ENCODE measurements at regions not wholly inside any gene's neighbourhood (a gene's known extent, or its start where the extent isn't known, plus 50 kb on each side); places are given as distances from the start of the nearest gene placed in this dataset.

DNA sequence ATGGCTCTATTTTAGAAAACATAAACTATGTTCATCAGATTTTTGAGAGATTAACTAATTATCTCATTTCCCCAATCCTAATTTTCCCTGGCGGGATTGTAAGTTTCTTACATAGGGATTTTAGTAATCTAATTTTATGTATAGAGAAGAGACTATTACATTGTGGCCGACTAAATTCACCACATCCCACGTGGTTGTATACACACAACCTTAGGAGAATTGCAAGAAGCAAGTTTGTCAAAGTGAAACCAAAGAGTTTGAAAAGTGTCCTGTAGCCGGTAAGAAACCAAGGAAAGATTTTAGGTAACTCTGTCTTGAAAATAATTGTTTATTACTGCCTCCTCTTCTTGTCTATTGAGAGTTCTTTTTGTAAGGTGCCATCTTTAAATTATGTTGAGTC is 550.6 kb downstream of the LTN1 start:
- no peak for TF ChIP-seq ZFX (IDR thresholded peaks at IDR 0.05)
- TF ChIP-seq, protein P1, sequence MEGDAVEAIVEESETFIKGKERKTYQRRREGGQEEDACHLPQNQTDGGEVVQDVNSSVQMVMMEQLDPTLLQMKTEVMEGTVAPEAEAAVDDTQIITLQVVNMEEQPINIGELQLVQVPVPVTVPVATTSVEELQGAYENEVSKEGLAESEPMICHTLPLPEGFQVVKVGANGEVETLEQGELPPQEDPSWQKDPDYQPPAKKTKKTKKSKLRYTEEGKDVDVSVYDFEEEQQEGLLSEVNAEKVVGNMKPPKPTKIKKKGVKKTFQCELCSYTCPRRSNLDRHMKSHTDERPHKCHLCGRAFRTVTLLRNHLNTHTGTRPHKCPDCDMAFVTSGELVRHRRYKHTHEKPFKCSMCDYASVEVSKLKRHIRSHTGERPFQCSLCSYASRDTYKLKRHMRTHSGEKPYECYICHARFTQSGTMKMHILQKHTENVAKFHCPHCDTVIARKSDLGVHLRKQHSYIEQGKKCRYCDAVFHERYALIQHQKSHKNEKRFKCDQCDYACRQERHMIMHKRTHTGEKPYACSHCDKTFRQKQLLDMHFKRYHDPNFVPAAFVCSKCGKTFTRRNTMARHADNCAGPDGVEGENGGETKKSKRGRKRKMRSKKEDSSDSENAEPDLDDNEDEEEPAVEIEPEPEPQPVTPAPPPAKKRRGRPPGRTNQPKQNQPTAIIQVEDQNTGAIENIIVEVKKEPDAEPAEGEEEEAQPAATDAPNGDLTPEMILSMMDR (conservative IDR thresholded peaks at IDR 0.05), result no peak

DNA sequence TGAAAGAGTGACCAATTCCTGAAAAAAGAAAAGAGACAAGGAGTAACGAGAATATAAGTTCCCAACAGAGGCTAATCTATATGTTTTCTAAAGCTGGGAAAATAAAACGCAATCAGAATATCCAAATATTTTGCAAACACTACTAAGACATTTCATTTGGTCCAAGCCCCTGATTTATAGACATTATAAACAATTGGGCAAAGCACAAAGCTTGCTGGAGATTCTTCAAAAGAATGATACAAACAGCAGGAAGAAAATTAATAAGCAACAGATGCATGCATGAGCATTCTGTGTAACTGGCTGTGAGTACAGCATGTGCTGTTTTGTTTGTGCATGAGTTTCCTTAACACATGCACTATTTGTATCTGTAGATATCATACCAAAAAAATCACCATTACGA is 552.9 kb downstream of the LTN1 start:
- H3K27ac ChIP-seq, result no peak overlapping the region
- TF ChIP-seq ZFX (IDR thresholded peaks at IDR 0.05), result no peak
- TF ChIP-seq, protein P1 (conservative IDR thresholded peaks at IDR 0.05), result no peak

More for the DNA sequence above, 550.6 kb downstream of the LTN1 start:
- no peak overlapping the region for H3K27ac ChIP-seq

DNA sequence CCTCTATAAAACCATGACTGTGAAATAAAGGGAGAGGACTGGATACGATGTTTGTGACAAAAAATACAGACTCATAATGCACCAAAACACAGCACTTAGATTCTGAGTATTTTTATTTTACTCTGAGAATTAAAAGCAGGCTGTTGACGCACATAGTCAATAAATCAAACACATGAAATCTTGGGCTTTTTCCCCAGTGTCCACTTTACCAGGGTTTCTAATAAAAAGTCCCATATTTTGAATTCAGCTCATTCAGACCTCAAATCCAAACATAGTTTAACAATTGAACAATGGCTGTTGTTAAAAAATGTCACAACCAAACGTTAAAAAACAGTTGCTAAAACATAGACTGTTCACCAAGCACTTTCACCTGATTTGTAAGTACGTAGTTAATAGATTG is 553.4 kb downstream of the LTN1 start:
- TF ChIP-seq, protein P1 (conservative IDR thresholded peaks at IDR 0.05), result no peak
- no peak for TF ChIP-seq ZFX (IDR thresholded peaks at IDR 0.05)
- no peak overlapping the region for H3K27ac ChIP-seq

DNA sequence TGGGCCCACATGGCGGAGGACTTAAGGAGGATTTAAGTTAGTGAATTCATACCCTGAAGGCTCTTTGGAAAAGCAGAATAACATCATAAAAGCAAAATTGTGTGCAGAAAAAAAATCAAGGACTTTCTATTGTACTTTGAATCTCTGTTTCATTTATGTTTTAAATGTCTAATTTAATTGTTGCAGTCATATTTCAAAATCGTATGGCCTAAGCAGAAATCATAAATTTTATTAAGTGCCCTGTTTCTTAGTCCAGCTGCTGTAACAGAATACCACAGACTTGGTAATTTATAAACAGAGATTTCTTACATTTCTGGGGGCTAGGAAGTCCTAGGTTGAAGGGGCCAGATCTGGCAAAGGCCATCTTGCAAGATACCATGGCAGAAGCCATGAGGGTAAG is 555.6 kb downstream of the LTN1 start:
- peak overlapping the region; percentile 100 for H3K27ac ChIP-seq
- TF ChIP-seq, protein P1 (conservative IDR thresholded peaks at IDR 0.05), result no peak
- no peak for TF ChIP-seq ZFX (IDR thresholded peaks at IDR 0.05)

- TF ChIP-seq, protein P1 (conservative IDR thresholded peaks at IDR 0.05), result no peak
- TF ChIP-seq ZFX (IDR thresholded peaks at IDR 0.05), result no peak
- peak overlapping the region; percentile 100 for H3K27ac ChIP-seq
Measured at GRCh38 chr21:28436286-28436932, 556.3 kb downstream of the LTN1 start.

GRCh38 chr21:28431527-28432200 is 561.0 kb downstream of the LTN1 start:
- H3K27ac ChIP-seq, result no peak overlapping the region; the same call in 1 of the 2 replicates
- TF ChIP-seq ZFX (IDR thresholded peaks at IDR 0.05), result no peak
- TF ChIP-seq, protein P1 (conservative IDR thresholded peaks at IDR 0.05), result no peak

DNA sequence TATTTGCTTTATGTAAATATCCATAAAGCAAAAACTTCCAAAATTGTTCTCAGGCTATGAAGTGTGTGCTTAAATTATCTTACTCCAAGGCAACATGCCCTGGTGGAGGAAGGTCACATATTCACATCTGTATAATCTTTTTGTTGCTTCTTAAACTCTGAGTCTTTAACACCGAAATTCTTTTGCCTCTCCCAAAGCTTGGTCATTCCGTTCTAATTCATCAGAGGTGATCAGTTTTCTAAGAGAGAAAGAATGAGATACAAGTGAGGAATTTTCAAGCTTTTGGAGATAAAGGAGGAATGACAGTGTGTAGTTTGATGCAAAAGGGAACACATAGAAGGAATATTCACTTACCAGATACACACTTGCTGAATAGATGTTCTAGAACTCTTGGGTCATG is 561.7 kb downstream of the LTN1 start:
- H3K27ac ChIP-seq, result no peak overlapping the region
- TF ChIP-seq ZFX (IDR thresholded peaks at IDR 0.05), result no peak
- TF ChIP-seq, protein P1 (conservative IDR thresholded peaks at IDR 0.05), result no peak
